ENCODE measurements at regions not wholly inside any gene's neighbourhood (a gene's known extent, or its start where the extent isn't known, plus 50 kb on each side); places are given as distances from the start of the nearest gene placed in this dataset.
"Not testable (repeated sequence)": the region's sequence is repeated elsewhere in the genome, so short reads cannot be mapped to it uniquely, and the experiment has no call there.

DNA sequence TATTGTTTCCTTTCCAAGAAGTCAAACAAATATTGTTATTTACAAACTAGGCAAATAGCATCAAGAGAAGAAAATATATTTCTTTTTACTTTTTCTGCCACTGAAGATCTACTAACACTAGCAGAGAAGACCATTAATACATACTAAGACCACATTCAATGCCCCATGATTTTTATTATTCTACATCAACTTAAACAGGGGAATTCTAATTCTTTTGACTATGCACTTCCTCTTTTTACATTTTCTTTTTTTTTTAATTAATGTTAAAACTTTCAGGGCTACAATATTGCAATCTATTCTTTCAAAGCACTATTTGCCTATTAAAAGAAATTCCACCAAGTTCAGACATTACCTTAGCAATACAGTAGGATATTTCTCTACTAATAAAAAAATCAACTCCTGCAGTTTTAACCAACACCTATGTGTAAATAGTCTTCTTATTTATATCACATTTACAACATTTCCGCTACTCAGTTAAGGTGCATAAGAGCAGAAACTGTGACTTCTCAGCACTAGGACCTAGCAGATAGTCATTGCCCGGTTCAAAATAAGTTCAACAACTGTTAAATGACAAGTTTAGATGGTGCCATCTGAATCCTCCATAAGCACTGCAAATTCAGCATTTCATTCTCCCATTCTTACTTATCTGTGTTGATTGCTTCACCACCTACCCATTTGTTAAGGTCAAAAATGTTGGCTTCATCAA, 513.5 kb downstream of the TTLL7 start:
- TF ChIP-seq MAZ (IDR thresholded peaks at IDR 0.05; ENCODE audit: borderline replicate concordance, low read depth, low read length); BHLHE40 (IDR thresholded peaks at IDR 0.05; ENCODE audit: low read depth, low read length); POLR2A (IDR thresholded peaks at IDR 0.05; ENCODE audit: low read depth, low read length); FOS (IDR thresholded peaks at IDR 0.05; ENCODE audit: low read depth, low read length); CHD1 (IDR thresholded peaks at IDR 0.05; ENCODE audit: low read depth, low read length); RFX5 (IDR thresholded peaks at IDR 0.05; ENCODE audit: low read depth, low read length); MAFK (IDR thresholded peaks at IDR 0.05; ENCODE audit: low read depth, low read length); SMC3 (IDR thresholded peaks at IDR 0.05; ENCODE audit: low read depth, low read length); RAD21 (IDR thresholded peaks at IDR 0.05; ENCODE audit: low read length); NFE2L2 (IDR thresholded peaks at IDR 0.05; ENCODE audit: low read depth, low read length); CEBPB (IDR thresholded peaks at IDR 0.05; ENCODE audit: low read depth, low read length): not testable (repeated sequence)
- TF ChIP-seq, protein P1, sequence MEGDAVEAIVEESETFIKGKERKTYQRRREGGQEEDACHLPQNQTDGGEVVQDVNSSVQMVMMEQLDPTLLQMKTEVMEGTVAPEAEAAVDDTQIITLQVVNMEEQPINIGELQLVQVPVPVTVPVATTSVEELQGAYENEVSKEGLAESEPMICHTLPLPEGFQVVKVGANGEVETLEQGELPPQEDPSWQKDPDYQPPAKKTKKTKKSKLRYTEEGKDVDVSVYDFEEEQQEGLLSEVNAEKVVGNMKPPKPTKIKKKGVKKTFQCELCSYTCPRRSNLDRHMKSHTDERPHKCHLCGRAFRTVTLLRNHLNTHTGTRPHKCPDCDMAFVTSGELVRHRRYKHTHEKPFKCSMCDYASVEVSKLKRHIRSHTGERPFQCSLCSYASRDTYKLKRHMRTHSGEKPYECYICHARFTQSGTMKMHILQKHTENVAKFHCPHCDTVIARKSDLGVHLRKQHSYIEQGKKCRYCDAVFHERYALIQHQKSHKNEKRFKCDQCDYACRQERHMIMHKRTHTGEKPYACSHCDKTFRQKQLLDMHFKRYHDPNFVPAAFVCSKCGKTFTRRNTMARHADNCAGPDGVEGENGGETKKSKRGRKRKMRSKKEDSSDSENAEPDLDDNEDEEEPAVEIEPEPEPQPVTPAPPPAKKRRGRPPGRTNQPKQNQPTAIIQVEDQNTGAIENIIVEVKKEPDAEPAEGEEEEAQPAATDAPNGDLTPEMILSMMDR (conservative IDR thresholded peaks at IDR 0.05; ENCODE audit: low read depth, low read length) = not testable (repeated sequence)
- TF ChIP-seq, protein P2, sequence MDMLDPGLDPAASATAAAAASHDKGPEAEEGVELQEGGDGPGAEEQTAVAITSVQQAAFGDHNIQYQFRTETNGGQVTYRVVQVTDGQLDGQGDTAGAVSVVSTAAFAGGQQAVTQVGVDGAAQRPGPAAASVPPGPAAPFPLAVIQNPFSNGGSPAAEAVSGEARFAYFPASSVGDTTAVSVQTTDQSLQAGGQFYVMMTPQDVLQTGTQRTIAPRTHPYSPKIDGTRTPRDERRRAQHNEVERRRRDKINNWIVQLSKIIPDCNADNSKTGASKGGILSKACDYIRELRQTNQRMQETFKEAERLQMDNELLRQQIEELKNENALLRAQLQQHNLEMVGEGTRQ (IDR thresholded peaks at IDR 0.05; ENCODE audit: low read depth, low read length) = not testable (repeated sequence)
- TF ChIP-seq, protein P3, sequence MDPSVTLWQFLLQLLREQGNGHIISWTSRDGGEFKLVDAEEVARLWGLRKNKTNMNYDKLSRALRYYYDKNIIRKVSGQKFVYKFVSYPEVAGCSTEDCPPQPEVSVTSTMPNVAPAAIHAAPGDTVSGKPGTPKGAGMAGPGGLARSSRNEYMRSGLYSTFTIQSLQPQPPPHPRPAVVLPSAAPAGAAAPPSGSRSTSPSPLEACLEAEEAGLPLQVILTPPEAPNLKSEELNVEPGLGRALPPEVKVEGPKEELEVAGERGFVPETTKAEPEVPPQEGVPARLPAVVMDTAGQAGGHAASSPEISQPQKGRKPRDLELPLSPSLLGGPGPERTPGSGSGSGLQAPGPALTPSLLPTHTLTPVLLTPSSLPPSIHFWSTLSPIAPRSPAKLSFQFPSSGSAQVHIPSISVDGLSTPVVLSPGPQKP (IDR thresholded peaks at IDR 0.05; ENCODE audit: borderline replicate concordance, low read depth, low read length) = not testable (repeated sequence)
